Urothelium cell line (cell line): ENCODE measurements at regions not wholly inside any gene's neighbourhood (a gene's known extent, or its start where the extent isn't known, plus 50 kb on each side); places are given as distances from the start of the nearest gene placed in this dataset.

Experiments
- DNase-seq: peaks from one replicate; pipeline ENCODE4 v3.0.0; 2011; ENCODE audit warnings: low spot score, mixed read lengths
- FAIRE-seq: peaks from 2 replicates; lab custom pipeline; 2011; peaks lifted over from hg19 to GRCh38; lab: Jason Lieb, UNC

DNA sequence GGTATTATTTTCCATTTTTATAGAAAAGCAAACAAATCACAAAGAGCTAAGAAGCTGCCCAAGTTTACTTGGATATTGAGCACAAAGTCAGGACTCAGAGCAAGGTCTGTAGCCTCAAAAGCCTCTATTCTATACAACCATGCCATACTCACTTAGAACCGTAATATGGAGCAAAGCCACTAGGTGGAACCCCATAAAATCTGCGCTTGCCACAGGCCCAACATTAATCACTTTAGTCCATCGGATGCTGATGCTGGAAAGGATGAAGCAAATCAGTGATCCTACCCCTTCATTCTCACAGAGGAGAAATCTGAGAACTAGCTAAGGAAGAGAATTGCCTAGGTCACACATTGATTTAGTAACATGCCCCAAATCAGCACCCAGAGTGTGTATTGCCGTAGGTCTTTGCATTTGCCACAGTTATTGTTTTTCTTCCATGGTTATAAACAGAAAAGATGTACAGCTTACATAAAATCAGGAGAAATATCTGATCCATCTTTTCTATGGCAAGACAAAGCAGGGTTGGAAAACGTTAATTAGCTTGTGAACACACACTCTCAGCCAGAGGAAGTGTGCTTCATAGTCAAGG, 56.7 kb upstream of the RAB38 start:
- DNase-seq (peak; percentile 14), FAIRE-seq (no peak)

- DNase-seq (no peak), FAIRE-seq (no peak)
Measured at GRCh38 chr11:88229303-88229702, 54.1 kb upstream of the RAB38 start.
